Skin epidermis (tissue), 12 donors: ENCODE measurements at regions not wholly inside any gene's neighbourhood (a gene's known extent, or its start where the extent isn't known, plus 50 kb on each side); places are given as distances from the start of the nearest gene placed in this dataset.

Experiments used
- H3K27ac ChIP-seq, 21 experiments: fragments of 200-600 bp; sonication (generic) in 11 of 21; one replicate each; pipeline ENCODE4 v1.5.0; 2020; ENCODE audit warnings: mild to moderate bottlenecking in 3 of 21, inconsistent platforms in 2 of 21, moderate library complexity in 2 of 21
- H3K4me3 ChIP-seq, 7 experiments: fragments of 200-600 bp; sonication (generic) in 2 of 7; one replicate each; pipeline ENCODE4 v1.5.0; 2020; ENCODE audit warnings: inconsistent platforms in 2 of 7, mild to moderate bottlenecking in 2 of 7, moderate library complexity in 1 of 7

DNA sequence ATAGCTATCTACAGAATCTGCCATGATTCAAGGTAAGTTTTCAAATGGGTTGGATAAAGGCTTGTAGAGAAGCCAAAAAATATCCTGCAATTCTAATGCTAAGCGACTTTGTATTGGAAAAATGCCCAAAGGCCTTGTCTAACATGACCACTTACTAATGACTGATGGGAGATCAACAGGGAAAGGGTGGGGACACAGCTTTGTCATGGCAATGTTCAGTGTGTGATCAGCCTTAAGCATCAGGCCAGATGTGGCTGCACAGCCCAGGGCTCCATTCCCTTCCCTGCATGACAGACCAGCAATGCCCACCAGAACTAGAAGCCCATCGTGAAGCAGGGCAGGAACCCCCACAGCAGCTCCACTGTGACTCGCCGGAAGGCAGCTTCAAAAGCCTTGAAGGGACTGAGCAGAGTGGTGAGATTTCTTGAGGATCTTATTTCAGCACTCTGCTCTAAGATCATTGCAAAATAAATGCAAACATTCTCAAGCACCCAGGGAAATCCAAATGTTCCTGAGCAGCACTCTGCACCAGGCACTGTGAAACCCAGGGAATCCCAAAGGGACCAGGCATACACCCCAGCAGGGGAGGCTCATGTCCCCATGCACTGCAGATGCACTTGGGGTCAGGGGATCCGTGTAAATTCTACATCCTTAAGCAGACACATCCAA, 517.9 kb upstream of the SMIM21 start:
- no peak overlapping the region for H3K4me3 ChIP-seq
- H3K27ac ChIP-seq = no peak overlapping the region

GRCh38 chr18:75937306-75937705, 509.8 kb upstream of the SMIM21 start:
- no peak overlapping the region for H3K27ac ChIP-seq
- H3K4me3 ChIP-seq = no peak overlapping the region

DNA sequence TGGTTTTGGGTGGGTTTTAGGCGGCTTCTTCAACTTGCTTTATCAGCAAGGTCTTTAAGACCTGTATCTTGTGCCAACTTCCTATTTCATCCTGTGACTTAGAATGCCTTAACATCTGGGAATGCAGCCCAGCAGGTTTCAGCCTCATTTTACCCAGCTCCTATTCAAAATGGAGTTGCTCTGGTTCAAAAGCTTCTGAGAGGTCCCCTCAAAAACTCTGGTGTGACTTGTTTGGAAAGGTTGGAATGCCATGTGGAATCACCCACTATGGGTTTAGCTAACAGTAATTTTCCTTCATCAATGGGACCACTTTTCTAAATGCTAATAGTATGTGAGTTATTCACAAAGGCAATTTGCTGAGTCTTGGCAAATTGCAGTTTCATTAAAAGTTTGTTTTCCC, 509.4 kb upstream of the SMIM21 start:
- no peak overlapping the region for H3K4me3 ChIP-seq

DNA sequence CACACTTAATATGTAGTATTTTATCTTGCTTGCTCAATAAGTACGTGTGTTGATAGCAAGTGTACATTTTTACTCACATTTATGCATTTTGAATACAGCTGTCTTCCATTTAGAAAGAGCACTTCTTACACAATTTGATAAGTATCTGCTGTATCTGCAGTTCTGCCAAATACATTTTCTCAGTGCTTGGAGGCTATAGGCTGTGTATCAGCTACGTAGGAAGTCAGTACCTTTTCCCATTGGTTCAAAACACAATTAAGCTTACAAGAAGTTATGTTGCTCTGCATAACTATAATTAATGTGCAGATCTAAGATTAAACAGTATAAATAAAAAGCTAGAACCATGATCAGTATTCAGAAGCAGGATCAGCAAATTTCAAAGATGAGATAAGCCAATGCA, 503.6 kb upstream of the SMIM21 start:
- Histone ChIP-seq H3K4me3 (no peak overlapping the region), H3K27ac (no peak overlapping the region)

More for the DNA sequence above, 509.4 kb upstream of the SMIM21 start:
- H3K27ac ChIP-seq = no peak overlapping the region

- Histone ChIP-seq H3K4me3 (no peak overlapping the region), H3K27ac (no peak overlapping the region)
Observed at GRCh38 chr18:75928706-75929105, 501.2 kb upstream of the SMIM21 start.

DNA sequence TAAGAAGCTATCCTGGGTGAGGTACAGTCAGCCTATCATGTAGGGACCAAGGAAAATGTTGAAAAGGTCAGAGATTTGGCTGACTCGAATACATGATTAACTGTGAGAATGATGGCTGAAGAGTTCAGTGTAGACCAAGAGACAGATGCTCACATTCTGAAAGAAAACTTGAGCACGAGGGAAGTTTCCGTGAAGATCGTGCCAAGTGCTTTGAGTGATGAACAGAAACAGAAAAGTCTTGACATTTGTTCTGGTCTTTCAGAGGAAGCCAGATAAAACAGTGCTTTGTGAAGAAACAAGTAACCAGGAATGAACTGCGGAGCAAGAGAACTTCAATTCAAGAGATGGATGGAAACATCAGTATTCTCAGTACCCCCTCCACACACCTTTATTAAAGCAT, 500.3 kb upstream of the SMIM21 start:
- Histone ChIP-seq H3K4me3 (no peak overlapping the region), H3K27ac (no peak overlapping the region)

GRCh38 chr18:75926811-75927210, 499.3 kb upstream of the SMIM21 start:
- H3K4me3 ChIP-seq = no peak overlapping the region

GRCh38 chr18:75923169-75923568, 495.7 kb upstream of the SMIM21 start:
- Histone ChIP-seq H3K4me3 (no peak overlapping the region), H3K27ac (no peak overlapping the region)

More at GRCh38 chr18:75926811-75927210, 499.3 kb upstream of the SMIM21 start:
- no peak overlapping the region for H3K27ac ChIP-seq

GRCh38 chr18:75916624-75916982, 489.1 kb upstream of the SMIM21 start:
- no peak overlapping the region for H3K27ac ChIP-seq
- H3K4me3 ChIP-seq = peak overlapping the region in 3 of 7 experiments; percentile 11 to 39 (median 27)

DNA sequence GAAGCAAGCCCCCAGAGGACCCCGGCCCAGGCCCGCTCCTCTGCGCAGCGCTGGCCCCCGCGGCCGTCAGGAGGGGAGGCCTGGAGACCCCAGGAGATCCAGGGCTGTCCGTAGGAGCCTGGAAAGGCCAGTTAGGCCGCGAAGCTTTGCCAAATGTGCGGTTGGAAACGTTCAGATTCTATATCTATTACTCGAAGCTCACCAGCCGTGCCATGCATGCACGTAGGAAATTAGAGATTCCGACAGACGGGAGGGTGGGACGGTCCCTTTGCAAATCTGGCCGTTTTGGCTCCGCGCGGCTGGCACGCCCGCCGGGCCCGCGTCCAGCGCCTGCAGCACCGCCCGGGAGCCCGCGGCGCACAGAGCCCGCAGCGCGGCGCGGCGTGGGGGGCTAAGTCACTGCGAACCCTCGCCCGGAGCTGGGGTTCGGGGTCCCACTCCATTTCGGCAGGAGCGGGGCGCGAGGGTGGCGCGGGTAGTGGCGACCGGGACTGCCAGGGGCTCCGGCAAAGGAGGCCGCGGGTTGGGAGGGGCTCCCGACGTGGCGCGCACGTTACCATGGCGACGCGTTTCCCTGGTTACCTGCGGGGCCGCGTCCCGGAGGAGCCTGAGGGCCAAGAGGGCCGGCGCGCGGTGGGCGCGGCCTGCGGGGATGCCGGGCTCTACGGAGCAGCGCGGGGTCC, 488.6 kb upstream of the SMIM21 start:
- H3K4me3 ChIP-seq = peak overlapping the region in 4 of 7 experiments; percentile 11 to 39 (median 19)
- H3K27ac ChIP-seq = no peak overlapping the region

GRCh38 chr18:75912829-75913228, 485.3 kb upstream of the SMIM21 start:
- Histone ChIP-seq H3K27ac (no peak overlapping the region), H3K4me3 (no peak overlapping the region)

DNA sequence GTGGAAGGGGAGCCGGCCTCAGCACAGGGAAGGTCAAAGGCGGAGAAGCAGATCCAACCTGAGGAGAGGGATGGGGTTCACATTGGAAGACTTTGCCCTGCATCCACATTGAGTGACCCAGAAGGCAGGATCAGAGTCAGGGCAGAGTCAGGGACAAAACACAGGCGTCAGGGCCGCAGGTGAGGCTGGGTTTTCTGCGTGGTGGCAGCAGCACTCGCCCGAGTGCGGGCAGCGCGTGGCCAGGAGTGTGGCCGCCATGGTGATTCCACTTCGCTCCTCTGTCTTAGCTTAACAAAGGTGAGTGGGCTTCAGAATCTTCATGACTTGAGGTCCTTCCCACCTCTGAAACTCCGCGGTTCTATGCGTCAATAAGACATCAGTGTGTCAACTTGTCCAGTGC, 476.9 kb upstream of the SMIM21 start:
- Histone ChIP-seq H3K27ac (no peak overlapping the region), H3K4me3 (no peak overlapping the region)

- Histone ChIP-seq H3K27ac (no peak overlapping the region), H3K4me3 (no peak overlapping the region)
Observed at GRCh38 chr18:75898651-75899050, 471.1 kb upstream of the SMIM21 start.

DNA sequence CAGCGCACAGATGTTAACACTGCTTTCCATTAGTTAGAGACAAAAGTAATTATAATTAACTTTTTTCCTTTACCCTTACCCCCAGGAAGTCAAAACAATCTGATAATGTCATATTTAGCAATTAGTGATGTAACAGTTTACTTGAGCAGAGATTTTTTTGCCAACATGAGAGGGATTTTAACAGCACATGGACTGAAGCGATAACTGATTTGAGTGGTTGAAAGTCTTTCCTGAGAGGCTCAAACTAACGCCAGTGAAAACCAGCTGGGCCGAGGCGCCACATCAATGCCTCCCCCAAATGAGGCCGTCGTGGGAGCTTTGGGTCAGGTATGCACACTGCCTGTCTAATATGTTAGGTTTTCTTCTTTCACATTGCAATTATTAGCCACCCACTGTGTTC, 469.9 kb upstream of the SMIM21 start:
- Histone ChIP-seq H3K4me3 (no peak overlapping the region), H3K27ac (no peak overlapping the region)

DNA sequence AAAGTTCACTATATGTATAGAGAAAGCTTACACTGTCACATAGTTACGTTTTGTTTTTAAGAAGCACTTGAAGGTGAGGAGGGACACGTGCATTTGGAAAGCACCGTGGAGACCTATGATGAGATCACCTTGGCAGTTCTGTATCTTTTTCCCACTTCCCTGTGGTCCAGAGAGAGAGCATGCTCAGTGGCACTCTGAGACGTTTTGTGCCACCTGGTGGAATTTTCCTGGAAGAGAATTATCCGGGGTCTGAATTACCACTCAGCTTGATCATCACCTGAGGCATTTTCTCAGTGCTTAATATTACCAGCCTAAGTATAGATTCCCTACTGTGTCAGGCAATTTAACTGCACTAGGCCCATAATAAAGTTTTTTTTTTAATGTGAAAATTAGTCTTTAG, 469.4 kb upstream of the SMIM21 start:
- Histone ChIP-seq H3K4me3 (no peak overlapping the region), H3K27ac (no peak overlapping the region)

DNA sequence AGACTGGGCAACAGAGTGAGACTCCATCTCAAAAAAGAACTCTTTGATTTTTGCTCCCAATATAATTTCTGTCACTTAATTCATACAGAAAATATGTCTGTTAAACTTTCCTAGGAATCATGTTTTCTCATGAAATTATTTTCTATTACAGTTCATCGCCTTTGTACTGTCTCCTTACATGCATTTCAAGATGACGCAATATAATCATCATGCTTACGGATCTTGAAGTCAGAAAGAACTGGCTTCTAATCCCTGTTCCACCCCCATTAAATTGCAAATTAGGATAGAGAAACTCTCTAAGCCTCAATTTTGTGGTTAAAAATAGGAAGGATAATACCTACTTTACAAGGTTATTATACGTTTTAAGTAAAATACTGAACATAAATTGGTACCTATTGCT, 467.6 kb upstream of the SMIM21 start:
- H3K4me3 ChIP-seq = no peak overlapping the region
- H3K27ac ChIP-seq = no peak overlapping the region

GRCh38 chr18:75884728-75885127, 457.2 kb upstream of the SMIM21 start:
- Histone ChIP-seq H3K27ac (no peak overlapping the region), H3K4me3 (no peak overlapping the region)

- H3K4me3 ChIP-seq = no peak overlapping the region
- H3K27ac ChIP-seq = no peak overlapping the region
Observed at GRCh38 chr18:75880925-75881504, 453.5 kb upstream of the SMIM21 start.

GRCh38 chr18:75880266-75880665, 452.8 kb upstream of the SMIM21 start:
- Histone ChIP-seq H3K27ac (no peak overlapping the region), H3K4me3 (no peak overlapping the region)

- H3K27ac ChIP-seq = no peak overlapping the region
- H3K4me3 ChIP-seq = no peak overlapping the region
Observed at GRCh38 chr18:75879196-75879595, 451.7 kb upstream of the SMIM21 start.

DNA sequence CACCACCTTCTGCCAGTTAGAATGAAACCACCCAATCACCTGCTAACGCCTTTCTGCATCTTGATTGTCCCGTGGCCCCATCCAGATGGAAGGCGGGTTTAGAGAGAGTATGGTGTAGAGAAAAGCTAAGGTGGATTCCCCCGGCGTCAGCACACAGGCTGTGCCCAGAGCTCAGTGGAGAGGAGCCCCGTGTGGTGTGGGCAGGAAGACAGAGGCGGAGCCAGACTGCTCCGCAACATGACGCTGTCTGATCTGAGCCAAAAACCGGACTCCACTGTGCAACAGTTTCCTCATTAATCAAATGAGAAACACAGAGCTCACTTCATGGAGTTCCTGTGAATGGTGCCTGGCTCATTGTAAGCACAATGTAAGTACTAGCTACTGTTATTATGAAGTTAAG, 448.1 kb upstream of the SMIM21 start:
- Histone ChIP-seq H3K27ac (no peak overlapping the region), H3K4me3 (no peak overlapping the region)
